Skeletal muscle tissue (tissue), 3 donors: ENCODE measurements at regions not wholly inside any gene's neighbourhood (a gene's known extent, or its start where the extent isn't known, plus 50 kb on each side); places are given as distances from the start of the nearest gene placed in this dataset.
"Not testable (repeated sequence)": the region's sequence is repeated elsewhere in the genome, so short reads cannot be mapped to it uniquely, and the experiment has no call there.

Source experiments
- H3K27ac ChIP-seq: one replicate; pipeline ENCODE4 v1.7.0; 2013; ENCODE audit warnings: mild to moderate bottlenecking, low read depth, low read length, inconsistent platforms
- H3K27me3 ChIP-seq, 3 donors: one replicate each; pipeline ENCODE4 v1.7.0; 2013; ENCODE audit warnings: low read length in 3 of 3; ENCODE audit not compliant: control insufficient read depth in 3 of 3, insufficient read depth in 3 of 3
- H3K36me3 ChIP-seq, 3 donors: one replicate each; pipeline ENCODE4 v1.7.0; 2013; ENCODE audit warnings: low read length in 3 of 3; ENCODE audit not compliant: control insufficient read depth in 3 of 3, insufficient read depth in 3 of 3
- H3K4me1 ChIP-seq, 3 donors: one replicate each; pipeline ENCODE4 v1.7.0; 2013; ENCODE audit warnings: low read length in 3 of 3, mild to moderate bottlenecking in 3 of 3; ENCODE audit not compliant: control insufficient read depth in 3 of 3, insufficient read depth in 3 of 3
- H3K4me3 ChIP-seq, 3 donors: one replicate each; pipeline ENCODE4 v1.7.0; 2013; ENCODE audit warnings: low read length in 3 of 3
- H3K9ac ChIP-seq, 3 donors: one replicate each; pipeline ENCODE4 v1.7.0; 2013; ENCODE audit warnings: low read length in 3 of 3, mild to moderate bottlenecking in 3 of 3, moderate library complexity in 2 of 3, low read depth in 1 of 3
- H3K9me3 ChIP-seq, 3 donors: one replicate each; pipeline ENCODE4 v1.7.0; 2013; ENCODE audit warnings: low read length in 3 of 3; ENCODE audit not compliant: control insufficient read depth in 3 of 3
- donor health status: Osteomylitis.

DNA sequence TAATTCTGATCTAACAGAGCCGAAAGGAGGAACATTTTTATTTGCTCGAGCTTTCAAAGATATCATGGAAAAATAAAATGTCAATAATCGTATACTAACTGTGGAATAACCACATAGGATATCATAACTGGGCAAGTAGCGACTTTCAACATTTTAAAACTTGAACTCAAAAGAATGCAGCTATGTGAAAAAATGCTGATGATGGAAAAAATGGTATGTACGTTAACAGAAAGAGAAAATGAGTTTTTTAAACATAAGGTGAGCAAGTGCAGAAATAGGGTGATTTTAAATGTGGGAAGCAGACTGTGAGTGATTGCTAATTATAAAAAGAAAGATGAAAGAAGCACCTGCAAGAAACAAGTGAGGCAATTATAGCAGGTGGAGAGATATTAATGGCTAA lies 238.3 kb upstream of the HSF2 start:
- H3K4me3 ChIP-seq = no peak overlapping the region
- H3K36me3 ChIP-seq = no peaks in the 10 kb centered on the region
- no peaks in the 10 kb centered on the region for H3K9me3 ChIP-seq
- H3K27ac ChIP-seq = no peak overlapping the region
- no peaks in the 10 kb centered on the region for H3K4me1 ChIP-seq
- H3K9ac ChIP-seq = no peak overlapping the region
- no peaks in the 10 kb centered on the region for H3K27me3 ChIP-seq

DNA sequence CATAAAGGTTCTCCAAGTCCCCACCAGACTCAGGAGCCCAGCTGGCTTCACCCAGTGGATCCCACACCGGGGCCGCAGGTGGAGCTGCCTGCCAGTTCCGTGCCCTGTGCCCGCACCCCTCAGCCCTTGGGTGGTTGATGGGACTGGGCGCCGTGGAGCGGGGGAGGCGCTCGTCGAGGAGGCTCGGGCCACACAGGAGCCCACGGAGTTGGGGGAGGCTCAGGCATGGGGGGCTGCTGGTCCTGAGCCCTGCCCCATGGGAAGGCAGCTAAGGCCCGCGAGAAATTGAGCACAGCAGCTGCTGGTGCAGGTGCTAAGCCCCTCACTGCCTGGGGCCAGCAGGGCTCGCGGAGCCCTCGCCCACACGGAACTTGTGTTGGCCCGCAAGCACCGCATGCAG lies 234.4 kb upstream of the HSF2 start:
- Histone ChIP-seq H3K4me1 (no peaks in the 10 kb centered on the region), H3K27me3 (no peaks in the 10 kb centered on the region), H3K4me3 (no peak overlapping the region), H3K9ac (no peak overlapping the region), H3K36me3 (no peaks in the 10 kb centered on the region), H3K9me3 (no peaks in the 10 kb centered on the region), H3K27ac (no peak overlapping the region)

DNA sequence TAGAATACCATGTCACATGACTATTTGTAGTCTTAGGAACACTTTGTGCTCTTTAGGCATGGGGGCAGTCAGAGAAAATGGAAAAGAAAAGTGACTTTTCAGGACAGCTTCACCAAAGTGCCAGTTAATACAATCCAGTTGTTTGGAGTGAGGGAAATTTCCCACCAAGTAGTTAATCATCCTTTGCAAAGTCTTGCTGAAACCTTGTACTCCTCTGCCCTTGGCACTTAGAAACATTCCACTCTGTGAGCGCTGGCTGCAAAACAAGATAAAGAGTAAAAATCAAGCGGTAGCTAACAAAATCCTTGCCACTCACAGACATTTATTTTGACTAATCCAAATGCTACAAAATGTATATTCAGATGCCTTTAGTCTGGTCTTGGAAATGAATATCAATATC lies 229.2 kb upstream of the HSF2 start:
- no peak overlapping the region for H3K27ac ChIP-seq
- H3K4me1 ChIP-seq = no peaks in the 10 kb centered on the region
- H3K36me3 ChIP-seq = no peaks in the 10 kb centered on the region
- H3K9ac ChIP-seq = no peak overlapping the region
- H3K27me3 ChIP-seq = no peaks in the 10 kb centered on the region
- H3K9me3 ChIP-seq = no peaks in the 10 kb centered on the region
- no peak overlapping the region for H3K4me3 ChIP-seq

DNA sequence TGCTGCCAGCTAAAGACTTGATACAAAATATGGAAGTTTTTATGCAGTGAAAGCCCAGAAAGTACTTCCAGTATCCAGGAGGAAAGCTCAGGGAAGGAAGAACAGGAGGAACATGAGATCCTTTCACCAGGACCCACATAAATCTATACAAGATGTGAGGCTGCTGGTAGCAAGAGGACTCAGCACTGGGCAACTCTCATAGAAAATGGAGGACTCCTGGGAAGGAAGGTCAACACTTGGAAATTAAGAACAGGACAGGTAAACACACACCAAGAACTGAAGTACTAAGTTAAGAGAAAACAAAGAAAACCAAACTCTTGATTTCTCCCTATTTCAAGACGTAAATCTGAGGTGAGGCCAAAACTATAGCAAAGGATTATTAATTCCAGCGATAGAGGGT lies 220.5 kb upstream of the HSF2 start:
- no peaks in the 10 kb centered on the region for H3K4me1 ChIP-seq
- no peaks in the 10 kb centered on the region for H3K9me3 ChIP-seq
- no peaks in the 10 kb centered on the region for H3K36me3 ChIP-seq
- no peak overlapping the region for H3K9ac ChIP-seq
- H3K27me3 ChIP-seq = no peaks in the 10 kb centered on the region
- no peak overlapping the region for H3K27ac ChIP-seq
- H3K4me3 ChIP-seq = no peak overlapping the region

DNA sequence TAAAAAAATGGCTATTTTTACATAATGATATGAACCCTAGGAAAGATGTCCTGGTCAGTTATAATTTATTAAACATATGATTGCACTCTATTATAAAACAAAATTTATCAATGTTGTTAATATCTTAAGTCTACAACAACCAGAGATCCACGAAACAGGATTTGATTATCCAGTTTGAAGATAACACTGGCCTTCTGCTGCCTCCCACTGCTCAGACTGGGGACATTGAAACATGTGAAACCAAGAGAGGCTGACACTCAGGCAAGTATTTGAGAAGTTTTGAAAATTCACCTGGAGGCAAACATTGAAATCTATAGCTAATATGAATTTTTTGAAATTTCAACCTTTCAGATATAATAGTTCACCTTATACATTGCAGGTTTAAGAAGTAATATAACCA lies 219.3 kb upstream of the HSF2 start:
- Histone ChIP-seq H3K4me1 (no peaks in the 10 kb centered on the region), H3K4me3 (no peak overlapping the region), H3K27me3 (no peaks in the 10 kb centered on the region), H3K27ac (no peak overlapping the region), H3K36me3 (no peaks in the 10 kb centered on the region), H3K9me3 (no peaks in the 10 kb centered on the region), H3K9ac (no peak overlapping the region)

DNA sequence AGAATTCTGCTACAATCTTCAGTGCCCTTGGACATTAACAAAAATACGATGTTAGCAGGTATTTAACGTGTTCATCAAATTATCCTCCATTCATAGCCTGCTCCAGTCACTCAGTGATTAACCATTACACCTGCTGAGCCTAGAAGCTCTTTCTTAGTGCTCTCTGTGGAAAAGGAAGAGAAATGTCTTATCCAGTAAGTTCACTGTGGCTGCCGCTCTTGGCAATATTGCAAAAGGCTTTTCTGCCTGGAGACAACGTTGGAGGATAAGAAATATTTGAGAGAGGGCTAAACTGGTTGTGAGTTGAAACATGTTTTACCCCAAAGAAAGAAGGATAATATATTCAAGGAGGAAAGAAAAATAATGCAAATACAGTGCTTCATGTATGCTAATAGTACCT lies 217.4 kb upstream of the HSF2 start:
- H3K27ac ChIP-seq = no peak overlapping the region
- H3K9me3 ChIP-seq = no peaks in the 10 kb centered on the region
- H3K36me3 ChIP-seq = no peaks in the 10 kb centered on the region
- H3K4me3 ChIP-seq = no peak overlapping the region
- no peaks in the 10 kb centered on the region for H3K4me1 ChIP-seq
- H3K27me3 ChIP-seq = no peaks in the 10 kb centered on the region
- no peak overlapping the region for H3K9ac ChIP-seq

DNA sequence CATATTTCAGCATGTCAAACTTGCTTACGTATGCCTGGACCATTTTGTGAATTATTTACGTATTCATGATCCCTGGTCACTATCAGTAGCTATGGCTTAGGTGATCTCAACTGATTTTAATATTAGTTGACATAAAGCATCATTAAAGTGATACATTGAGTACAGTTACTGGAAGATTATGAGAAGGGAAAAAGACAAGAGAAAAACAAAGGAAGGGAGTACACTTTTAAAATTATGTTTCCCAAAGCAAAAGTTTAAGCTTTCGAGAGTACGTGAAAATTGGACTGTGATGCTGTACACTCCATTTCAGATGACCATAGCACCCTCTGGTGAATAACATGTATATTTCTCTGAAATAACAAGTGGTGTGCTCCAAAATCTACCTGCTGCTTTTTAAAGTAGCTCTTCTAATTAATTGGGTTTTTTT lies 215.0 kb upstream of the HSF2 start:
- H3K4me1 ChIP-seq = no peaks in the 10 kb centered on the region
- no peaks in the 10 kb centered on the region for H3K27me3 ChIP-seq
- H3K9ac ChIP-seq = no peak overlapping the region
- H3K27ac ChIP-seq = no peak overlapping the region
- H3K9me3 ChIP-seq = no peaks in the 10 kb centered on the region
- H3K4me3 ChIP-seq = no peak overlapping the region
- no peaks in the 10 kb centered on the region for H3K36me3 ChIP-seq

DNA sequence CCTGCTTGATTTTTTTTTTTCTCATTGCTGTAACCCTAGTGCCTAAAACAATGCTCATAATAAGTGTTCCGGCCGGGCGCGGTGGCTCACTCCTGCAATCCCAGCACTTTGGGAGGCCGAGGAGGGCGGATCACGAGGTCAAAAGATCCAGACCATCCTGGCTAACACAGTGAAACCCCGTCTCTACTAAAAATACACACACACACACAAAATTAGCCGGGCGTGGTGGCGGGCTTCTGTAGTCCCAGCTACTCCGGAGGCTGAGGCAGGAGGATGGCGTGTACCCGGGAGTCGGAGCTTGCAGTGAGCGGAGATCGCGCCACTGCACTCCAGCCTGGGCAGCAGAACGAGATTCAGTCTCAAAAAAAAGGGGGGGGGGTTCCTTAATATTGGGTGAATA lies 214.0 kb upstream of the HSF2 start:
- not testable (repeated sequence) for H3K27me3 ChIP-seq, H3K4me1 ChIP-seq, H3K4me3 ChIP-seq, H3K27ac ChIP-seq, H3K9me3 ChIP-seq, H3K9ac ChIP-seq, H3K36me3 ChIP-seq

DNA sequence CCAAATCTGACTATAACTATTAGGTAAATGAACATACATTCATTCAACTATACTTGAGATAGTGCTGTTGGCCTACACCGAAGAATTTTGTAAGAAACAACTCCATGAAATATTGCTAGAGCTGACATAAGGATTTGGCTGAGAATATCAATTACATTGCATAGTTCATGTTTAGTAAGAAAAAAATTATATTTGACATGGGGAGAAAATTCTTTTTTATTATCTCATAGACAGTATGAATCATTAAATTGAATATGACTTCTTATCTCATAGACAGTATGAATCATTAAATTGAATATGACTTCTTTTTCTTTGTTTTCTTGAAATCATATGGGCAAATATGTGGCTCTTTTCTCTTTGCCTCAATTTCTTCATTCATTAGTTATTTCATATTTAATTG lies 212.3 kb upstream of the HSF2 start:
- Histone ChIP-seq H3K9ac (no peak overlapping the region), H3K27ac (no peak overlapping the region), H3K4me1 (no peaks in the 10 kb centered on the region), H3K36me3 (no peaks in the 10 kb centered on the region), H3K9me3 (no peaks in the 10 kb centered on the region), H3K27me3 (no peaks in the 10 kb centered on the region), H3K4me3 (no peak overlapping the region)

DNA sequence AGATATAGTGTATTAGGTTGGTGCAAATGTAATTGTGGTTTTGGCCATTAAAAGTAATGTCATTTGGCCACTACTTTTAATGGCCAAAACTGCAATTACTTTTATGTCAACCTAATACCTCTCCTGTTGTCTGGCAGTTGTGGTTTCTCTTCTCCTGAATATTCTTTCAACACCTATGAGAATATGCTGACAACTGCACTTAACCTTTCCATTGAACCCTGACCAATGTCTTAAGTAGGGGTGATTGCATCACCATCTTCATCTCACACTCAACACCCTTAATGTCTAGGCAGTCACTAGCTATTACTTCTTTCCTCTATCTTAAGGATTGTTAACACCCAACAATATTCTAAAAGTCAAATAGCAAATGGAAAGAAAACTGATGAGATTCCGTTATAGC lies 200.5 kb upstream of the HSF2 start:
- no peaks in the 10 kb centered on the region for H3K36me3 ChIP-seq
- H3K9me3 ChIP-seq = no peaks in the 10 kb centered on the region
- no peaks in the 10 kb centered on the region for H3K4me1 ChIP-seq
- H3K27me3 ChIP-seq = no peaks in the 10 kb centered on the region
- no peak overlapping the region for H3K27ac ChIP-seq
- no peak overlapping the region for H3K9ac ChIP-seq
- no peak overlapping the region for H3K4me3 ChIP-seq

DNA sequence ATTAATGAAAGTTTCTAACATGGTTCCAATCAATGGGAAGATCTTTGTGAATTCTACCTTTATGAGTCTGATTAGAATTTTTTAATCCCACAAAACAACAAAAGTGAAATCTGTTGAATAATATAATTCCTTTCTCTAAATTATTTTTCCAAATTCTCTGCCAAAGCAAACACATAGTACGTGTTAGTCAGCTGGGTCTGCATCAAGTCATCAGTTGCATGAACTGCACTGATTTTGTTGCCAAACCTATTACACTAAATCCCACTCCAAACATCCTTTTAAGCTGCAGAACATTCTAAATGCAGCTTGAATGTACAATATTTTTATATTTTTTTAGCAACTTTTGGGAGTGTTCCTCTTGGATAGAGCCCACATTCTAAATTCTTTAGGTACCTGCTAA lies 199.0 kb upstream of the HSF2 start:
- H3K27ac ChIP-seq = no peak overlapping the region
- H3K9me3 ChIP-seq = no peaks in the 10 kb centered on the region
- H3K4me3 ChIP-seq = no peak overlapping the region
- H3K4me1 ChIP-seq = no peaks in the 10 kb centered on the region
- no peaks in the 10 kb centered on the region for H3K27me3 ChIP-seq
- H3K9ac ChIP-seq = no peak overlapping the region
- H3K36me3 ChIP-seq = no peaks in the 10 kb centered on the region
